Psoas muscle (tissue), 7 donors: ENCODE measurements at regions not wholly inside any gene's neighbourhood (a gene's known extent, or its start where the extent isn't known, plus 50 kb on each side); places are given as distances from the start of the nearest gene placed in this dataset.

Source experiments
- ATAC-seq, 4 donors: fragments of 200-7000 bp; cut with Tn5 transposase; one replicate each; pipeline ENCODE4 v1.9.1; 2020; ENCODE audit warnings: moderate library complexity in 3 of 4, mild to moderate bottlenecking in 2 of 4
- DNase-seq, 2 donors: peaks; one replicate each; pipeline ENCODE4 v3.0.0-alpha.2; 2020
- H3K27ac ChIP-seq: fragments of 200-600 bp; one replicate; pipeline ENCODE4 v1.8.0; 2022
- H3K27me3 ChIP-seq, 3 donors: fragments of 200-600 bp in 1 of 3; one replicate each; pipeline versions ENCODE4 v1.6.1 to v1.8.0; 2013 to 2022; ENCODE audit warnings: low read length in 2 of 3, mild to moderate bottlenecking in 2 of 3, moderate library complexity in 1 of 3; ENCODE audit not compliant: insufficient read depth in 3 of 3
- H3K36me3 ChIP-seq, 2 donors: fragments of 200-600 bp in 1 of 2; one replicate each; pipeline versions ENCODE4 v1.6.1 to v1.8.0; 2013 to 2022; ENCODE audit warnings: low read depth in 1 of 2, mild to moderate bottlenecking in 1 of 2, moderate library complexity in 1 of 2; ENCODE audit not compliant: insufficient read depth in 1 of 2
- H3K4me1 ChIP-seq: fragments of 200-600 bp; one replicate; pipeline ENCODE4 v1.8.0; 2022
- H3K4me3 ChIP-seq: fragments of 200-600 bp; one replicate; pipeline ENCODE4 v1.8.0; 2022; ENCODE audit warnings: mild to moderate bottlenecking
- H3K9me3 ChIP-seq: fragments of 200-600 bp; one replicate; pipeline ENCODE4 v1.8.0; 2022
- CTCF ChIP-seq: fragments of 200-600 bp; IDR thresholded peaks from one replicate; pipeline ENCODE4 v1.8.0; 2022; ENCODE audit warnings: antibody characterized with exemption
- WGBS, 3 donors: extraction: QIAGEN DNeasy Blood & Tissue Kit; methylation state at CpG; one replicate each; pipeline versions ENCODE4 v1.1.6 to v1.1.7; 2013; 5-methylcytosine and 5-hydroxymethylcytosine counted together
- intact Hi-C, 2 donors: fragments of 100-400 bp; cut with DNase I; formaldehyde crosslinking; loops; one replicate each; pipeline versions ENCODE4 v1.11.0 to v1.14.2; 2022
- donor health status: healthy with polysubstance abuse.
- donor health status: DM: no; HTN: no; CAD: no; lungs with moderate emphysema.
- donor health status: Bipolar disorder and iron deficiency.
- donor health status: healthy.
- donor health status: DM: yes; HTN: yes; CAD: no.
- donor health status: DM: no; HTN: no; CAD: no.
- donor health status: DM: yes; HTN: yes; CAD: no.

- Histone ChIP-seq H3K27ac (no peak overlapping the region), H3K4me1 (no peaks in the 10 kb centered on the region), H3K36me3 (no peaks in the 10 kb centered on the region), H3K27me3 (no peaks in the 10 kb centered on the region), H3K9me3 (no peaks in the 10 kb centered on the region), H3K4me3 (no peak overlapping the region)
- DNase-seq (no peak), ATAC-seq (no peak)
- no peak for TF ChIP-seq CTCF
- 30 to 71% (median 42%) methylated on average over 1 of the region's 1 CpG for WGBS, 3 donors
- intact Hi-C loops = no loop called here
These were observed 766.2 kb downstream of the FLRT2 start for GRCh38 chr14:86296173-86296572.

GRCh38 chr14:86288336-86288735 lies 758.4 kb downstream of the FLRT2 start:
- Histone ChIP-seq H3K9me3 (no peaks in the 10 kb centered on the region), H3K4me1 (no peaks in the 10 kb centered on the region), H3K27me3 (no peaks in the 10 kb centered on the region), H3K27ac (no peak overlapping the region), H3K36me3 (no peaks in the 10 kb centered on the region), H3K4me3 (no peak overlapping the region)
- TF ChIP-seq CTCF = no peak
- WGBS, 3 donors = 80 to 85% (median 82%) methylated on average over 2 of the region's 2 CpGs
- intact Hi-C loops = no loop called here
- ATAC-seq (no peak), DNase-seq (no peak)

GRCh38 chr14:86279405-86279804 lies 749.5 kb downstream of the FLRT2 start:
- intact Hi-C loops = no loop called here
- no peak for TF ChIP-seq CTCF

GRCh38 chr14:86257973-86258372 lies 728.0 kb downstream of the FLRT2 start:
- no peak overlapping the region for H3K4me3 ChIP-seq
- no peaks in the 10 kb centered on the region for H3K9me3 ChIP-seq
- DNase-seq (no peak), ATAC-seq (no peak)
- H3K27me3 ChIP-seq = no peaks in the 10 kb centered on the region
- H3K36me3 ChIP-seq = no peaks in the 10 kb centered on the region
- 68 to 74% (median 74%) methylated on average over 2 of the region's 2 CpGs for WGBS, 3 donors
- TF ChIP-seq CTCF = no peak
- intact Hi-C loops = no loop called here
- H3K4me1 ChIP-seq = no peaks in the 10 kb centered on the region
- H3K27ac ChIP-seq = no peak overlapping the region

More at GRCh38 chr14:86279405-86279804, 749.5 kb downstream of the FLRT2 start:
- 71 to 78% (median 74%) methylated on average over 3 of the region's 3 CpGs for WGBS, 3 donors
- Histone ChIP-seq H3K27me3 (no peaks in the 10 kb centered on the region), H3K9me3 (no peaks in the 10 kb centered on the region), H3K4me1 (no peaks in the 10 kb centered on the region), H3K4me3 (no peak overlapping the region), H3K27ac (no peak overlapping the region), H3K36me3 (no peaks in the 10 kb centered on the region)
- DNase-seq (no peak), ATAC-seq (no peak)

- H3K4me3 ChIP-seq = no peak overlapping the region
- TF ChIP-seq CTCF = no peak
- DNase-seq = no peak
- H3K4me1 ChIP-seq = no peaks in the 10 kb centered on the region
- no peaks in the 10 kb centered on the region for H3K27me3 ChIP-seq
- intact Hi-C loops = no loop called here
- no peaks in the 10 kb centered on the region for H3K36me3 ChIP-seq
- ATAC-seq = no peak
- H3K9me3 ChIP-seq = no peaks in the 10 kb centered on the region
- no peak overlapping the region for H3K27ac ChIP-seq
These were observed 713.2 kb downstream of the FLRT2 start for GRCh38 chr14:86243158-86243557.
